Esophagus muscularis mucosa (tissue), 4 donors: ENCODE measurements at regions not wholly inside any gene's neighbourhood (a gene's known extent, or its start where the extent isn't known, plus 50 kb on each side); places are given as distances from the start of the nearest gene placed in this dataset.

Experiments used
- DNase-seq: peaks from one replicate; pipeline ENCODE4 v3.0.0-alpha.2; 2017; ENCODE audit errors: extremely low spot score
- H3K27ac ChIP-seq, 4 donors: fragments of 200-600 bp; sonication (generic); replicated peaks in 1 of 4; 1 replicate in 3 of 4; 2 replicates in 1 of 4; pipeline ENCODE4 v1.5.1; 2016 to 2019; ENCODE audit warnings: mild to moderate bottlenecking in 1 of 4
- H3K27me3 ChIP-seq, 4 donors: fragments of 200-600 bp; sonication (generic); one replicate each; pipeline versions ENCODE4 v1.5.1 to v1.6.0; 2016 to 2019
- H3K36me3 ChIP-seq, 4 donors: fragments of 200-600 bp; sonication (generic); one replicate each; pipeline ENCODE4 v1.5.1; 2016 to 2019
- H3K4me1 ChIP-seq, 4 donors: fragments of 200-600 bp; sonication (generic); one replicate each; pipeline ENCODE4 v1.5.1; 2016 to 2019
- H3K4me3 ChIP-seq, 4 donors: fragments of 200-600 bp; sonication (generic); 1 replicate in 2 of 4; 2 replicates in 2 of 4; pipeline ENCODE4 v1.5.1; 2016 to 2019; ENCODE audit warnings: mild to moderate bottlenecking in 4 of 4, moderate library complexity in 1 of 4
- H3K9me3 ChIP-seq, 4 donors: fragments of 200-600 bp; sonication (generic); 1 replicate in 3 of 4; 2 replicates in 1 of 4; pipeline ENCODE4 v1.5.1; 2016 to 2019
- EP300 ChIP-seq: sonication (generic); formaldehyde crosslinking; IDR thresholded peaks from one replicate; pipeline ENCODE4 v1.6.1; 2017; ENCODE audit warnings: antibody characterized with exemption
- POLR2A ChIP-seq: fragments of 450-650 bp; IDR thresholded peaks from one replicate; pipeline ENCODE4 v1.6.1; 2017; ENCODE audit warnings: antibody characterized with exemption, moderate library complexity, mild to moderate bottlenecking, low read depth
- POLR2AphosphoS5 ChIP-seq, 2 donors: sonication (generic); formaldehyde crosslinking; IDR thresholded peaks; one replicate each; pipeline ENCODE4 v1.6.1; 2017; ENCODE audit warnings: antibody characterized with exemption in 2 of 2
- WGBS: methylation state at CpG from one replicate; pipeline ENCODE4 v1.1.5; 2018; 5-methylcytosine and 5-hydroxymethylcytosine counted together
- intact Hi-C: fragments of 100-400 bp; cut with DNase I; formaldehyde crosslinking; loops from one replicate; pipeline ENCODE4 v1.15.1; 2023
- TF ChIP-seq, protein P1 (sequence below), 3 experiments: fragments of 200-600 bp in 2 of 3; fragments of 450-650 bp in 1 of 3; sonication (generic) in 2 of 3; IDR thresholded peaks; one replicate each; pipeline ENCODE4 v1.5.1; 2017 to 2019; ENCODE audit warnings: antibody characterized with exemption in 3 of 3, mild to moderate bottlenecking in 2 of 3, moderate library complexity in 1 of 3

- intact Hi-C loops = no loop called here
- no peaks in the 10 kb centered on the region for H3K4me1 ChIP-seq
- TF ChIP-seq, protein P1, sequence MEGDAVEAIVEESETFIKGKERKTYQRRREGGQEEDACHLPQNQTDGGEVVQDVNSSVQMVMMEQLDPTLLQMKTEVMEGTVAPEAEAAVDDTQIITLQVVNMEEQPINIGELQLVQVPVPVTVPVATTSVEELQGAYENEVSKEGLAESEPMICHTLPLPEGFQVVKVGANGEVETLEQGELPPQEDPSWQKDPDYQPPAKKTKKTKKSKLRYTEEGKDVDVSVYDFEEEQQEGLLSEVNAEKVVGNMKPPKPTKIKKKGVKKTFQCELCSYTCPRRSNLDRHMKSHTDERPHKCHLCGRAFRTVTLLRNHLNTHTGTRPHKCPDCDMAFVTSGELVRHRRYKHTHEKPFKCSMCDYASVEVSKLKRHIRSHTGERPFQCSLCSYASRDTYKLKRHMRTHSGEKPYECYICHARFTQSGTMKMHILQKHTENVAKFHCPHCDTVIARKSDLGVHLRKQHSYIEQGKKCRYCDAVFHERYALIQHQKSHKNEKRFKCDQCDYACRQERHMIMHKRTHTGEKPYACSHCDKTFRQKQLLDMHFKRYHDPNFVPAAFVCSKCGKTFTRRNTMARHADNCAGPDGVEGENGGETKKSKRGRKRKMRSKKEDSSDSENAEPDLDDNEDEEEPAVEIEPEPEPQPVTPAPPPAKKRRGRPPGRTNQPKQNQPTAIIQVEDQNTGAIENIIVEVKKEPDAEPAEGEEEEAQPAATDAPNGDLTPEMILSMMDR (IDR thresholded peaks at IDR 0.05) = no peak
- TF ChIP-seq POLR2A (no peak), EP300 (no peak), POLR2AphosphoS5 (IDR thresholded peaks at IDR 0.05) (no peak)
- no peak overlapping the region for H3K4me3 ChIP-seq
- no peak overlapping the region for H3K27ac ChIP-seq
- DNase-seq = peak; percentile 84
- H3K36me3 ChIP-seq = no peaks in the 10 kb centered on the region
- WGBS = 68% methylated on average over 10 of the region's 11 CpGs
- no peaks in the 10 kb centered on the region for H3K27me3 ChIP-seq
- H3K9me3 ChIP-seq = no peaks in the 10 kb centered on the region
Observed at GRCh38 chr10:130409331-130409730, 273.1 kb downstream of the GLRX3 start.

GRCh38 chr10:130409931-130410330 lies 273.7 kb downstream of the GLRX3 start:
- Histone ChIP-seq H3K9me3 (no peaks in the 10 kb centered on the region), H3K27me3 (no peaks in the 10 kb centered on the region), H3K27ac (no peak overlapping the region), H3K4me1 (no peaks in the 10 kb centered on the region), H3K4me3 (no peak overlapping the region), H3K36me3 (no peaks in the 10 kb centered on the region)
- TF ChIP-seq POLR2A (no peak), POLR2AphosphoS5 (IDR thresholded peaks at IDR 0.05) (no peak), EP300 (no peak)
- TF ChIP-seq, protein P1 (IDR thresholded peaks at IDR 0.05) = no peak
- 68% methylated on average over 10 of the region's 10 CpGs for WGBS
- DNase-seq = no peak
- intact Hi-C loops = no loop called here

DNA sequence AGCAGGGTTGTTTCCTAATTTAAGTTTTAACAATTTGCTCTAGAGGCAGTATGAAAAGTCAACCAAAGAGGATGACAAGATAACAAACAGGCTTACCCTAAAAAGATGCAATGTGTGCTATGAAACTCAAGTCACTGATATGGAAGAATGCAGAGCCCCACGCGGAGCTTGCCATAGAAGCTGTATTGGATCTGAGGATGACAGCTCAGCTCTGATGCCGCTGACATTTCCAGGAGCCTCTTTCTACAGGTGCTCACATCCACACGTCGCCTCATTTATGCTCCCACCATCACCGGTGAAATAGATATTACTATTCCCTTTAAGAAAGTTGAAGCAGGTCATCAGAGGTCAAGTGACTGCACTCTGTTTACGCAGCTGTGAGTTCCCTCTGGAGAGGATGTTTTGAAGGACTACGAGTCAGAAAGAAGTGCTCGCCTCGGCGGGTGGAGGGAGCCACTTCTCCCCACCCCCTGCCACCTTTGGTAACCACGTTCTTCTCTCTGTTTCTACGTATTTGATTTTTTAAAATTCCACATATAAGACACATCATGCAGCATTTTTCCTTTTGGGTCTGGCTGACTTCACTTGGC lies 275.4 kb downstream of the GLRX3 start:
- Histone ChIP-seq H3K36me3 (no peaks in the 10 kb centered on the region), H3K4me1 (no peaks in the 10 kb centered on the region), H3K27me3 (no peaks in the 10 kb centered on the region), H3K27ac (no peak overlapping the region), H3K9me3 (no peaks in the 10 kb centered on the region), H3K4me3 (no peak overlapping the region)
- TF ChIP-seq EP300 (no peak), POLR2AphosphoS5 (IDR thresholded peaks at IDR 0.05) (no peak)
- no peak for DNase-seq
- WGBS = 24% methylated on average over 13 of the region's 13 CpGs
- intact Hi-C loops = no loop called here

DNA sequence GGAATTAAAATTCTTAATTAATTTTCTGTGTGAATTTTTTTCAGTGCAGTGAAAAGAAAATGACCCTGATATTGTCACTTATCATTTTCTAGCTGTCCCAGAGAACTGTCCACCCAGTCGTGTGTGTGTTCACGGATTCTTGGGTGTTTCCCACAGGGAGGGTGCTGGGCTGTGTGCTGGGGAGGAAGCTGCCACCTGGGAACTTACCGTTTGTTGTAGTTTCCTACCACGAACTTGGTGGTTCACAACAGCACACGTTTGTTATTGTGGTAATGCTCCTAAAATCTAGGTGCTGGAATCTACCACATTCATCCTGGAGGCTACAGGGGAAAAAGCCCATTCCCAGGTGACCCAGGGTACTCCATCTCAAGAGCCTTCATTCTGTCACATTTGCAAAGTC lies 276.1 kb downstream of the GLRX3 start:
- DNase-seq = no peak
- Histone ChIP-seq H3K27me3 (no peaks in the 10 kb centered on the region), H3K9me3 (no peaks in the 10 kb centered on the region), H3K4me1 (no peaks in the 10 kb centered on the region), H3K36me3 (no peaks in the 10 kb centered on the region), H3K27ac (no peak overlapping the region), H3K4me3 (no peak overlapping the region)
- intact Hi-C loops = no loop called here
- TF ChIP-seq POLR2A (no peak), EP300 (no peak), POLR2AphosphoS5 (IDR thresholded peaks at IDR 0.05) (no peak)
- TF ChIP-seq, protein P1 (IDR thresholded peaks at IDR 0.05) = no peak
- 55% methylated on average over 5 of the region's 5 CpGs for WGBS

GRCh38 chr10:130416334-130417150 lies 280.4 kb downstream of the GLRX3 start:
- no peaks in the 10 kb centered on the region for H3K36me3 ChIP-seq
- TF ChIP-seq POLR2AphosphoS5 (IDR thresholded peaks at IDR 0.05) (no peak), EP300 (no peak), POLR2A (no peak)
- TF ChIP-seq, protein P1 (IDR thresholded peaks at IDR 0.05) = no peak
- DNase-seq = no peak
- peaks cover 0 to 1% (median 0%) of the 10 kb centered on the region in 4 donors for H3K9me3 ChIP-seq
- H3K4me1 ChIP-seq = no peaks in the 10 kb centered on the region
- no peak overlapping the region for H3K27ac ChIP-seq
- H3K4me3 ChIP-seq = no peak overlapping the region
- 81% methylated on average over 9 of the region's 9 CpGs for WGBS
- no peaks in the 10 kb centered on the region for H3K27me3 ChIP-seq
- intact Hi-C loops = no loop called here
